ENCODE measurements at regions not wholly inside any gene's neighbourhood (a gene's known extent, or its start where the extent isn't known, plus 50 kb on each side); places are given as distances from the start of the nearest gene placed in this dataset.

- no peak overlapping the region for H3K4me3 ChIP-seq (replicated peaks in 1 of 2; ENCODE audit: low read depth in 2 of 2, low read length in 2 of 2)
- TF ChIP-seq CTCF (IDR thresholded peaks at IDR 0.05; ENCODE audit: low read depth, low read length): no peak
- DNase-seq (ENCODE audit: low read depth in 2 of 2): peak in 1 of 2 donors; percentile 15
These were observed 834.2 kb upstream of the CXADR start for GRCh38 chr21:16678429-16679160.

DNA sequence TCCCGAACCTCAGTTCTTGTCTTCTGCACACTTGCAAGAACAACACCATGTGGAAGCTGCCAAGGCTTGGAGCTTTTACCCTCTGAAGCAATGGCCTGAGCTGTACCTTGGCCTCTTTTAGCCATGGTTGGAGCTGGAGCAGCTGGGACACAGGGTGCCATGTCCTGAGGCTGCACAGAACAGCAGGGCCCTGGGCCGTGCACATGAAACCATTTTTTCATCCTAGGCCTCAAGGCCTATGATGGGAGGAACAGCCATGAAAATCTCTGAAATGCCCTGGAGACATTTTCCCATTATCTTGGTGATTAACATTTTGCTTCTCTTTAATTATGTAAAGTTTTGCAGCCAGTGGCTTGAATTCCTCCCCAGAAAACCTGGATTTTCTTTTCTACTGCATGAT, 817.8 kb upstream of the CXADR start:
- no peak overlapping the region for H3K4me3 ChIP-seq (replicated peaks in 1 of 2; ENCODE audit: low read depth in 2 of 2, low read length in 2 of 2)
- DNase-seq (ENCODE audit: low read depth in 2 of 2): no peak
- no peak for TF ChIP-seq CTCF (IDR thresholded peaks at IDR 0.05; ENCODE audit: low read depth, low read length)

DNA sequence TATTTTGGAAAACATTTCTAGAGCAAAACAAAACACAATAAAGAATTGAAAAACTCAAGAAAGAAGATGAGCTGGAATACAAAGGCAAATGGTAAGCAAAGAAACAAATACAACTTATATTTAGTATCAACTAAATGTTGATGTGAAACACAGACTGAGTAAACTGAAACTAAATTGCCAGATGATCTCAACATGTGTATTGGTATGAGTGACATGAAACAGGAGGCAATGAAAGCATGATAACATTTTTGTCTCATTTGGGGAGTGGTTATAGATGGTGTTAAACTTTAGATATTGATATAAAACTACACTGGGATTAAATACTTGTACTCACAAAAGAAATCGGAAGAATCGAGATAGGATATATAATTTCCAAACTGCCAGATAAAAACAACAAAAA, 805.6 kb upstream of the CXADR start:
- no peak overlapping the region for H3K4me3 ChIP-seq (replicated peaks in 1 of 2; ENCODE audit: low read depth in 2 of 2, low read length in 2 of 2)
- no peak for DNase-seq (ENCODE audit: low read depth in 2 of 2)
- TF ChIP-seq CTCF (IDR thresholded peaks at IDR 0.05; ENCODE audit: low read depth, low read length): no peak

DNA sequence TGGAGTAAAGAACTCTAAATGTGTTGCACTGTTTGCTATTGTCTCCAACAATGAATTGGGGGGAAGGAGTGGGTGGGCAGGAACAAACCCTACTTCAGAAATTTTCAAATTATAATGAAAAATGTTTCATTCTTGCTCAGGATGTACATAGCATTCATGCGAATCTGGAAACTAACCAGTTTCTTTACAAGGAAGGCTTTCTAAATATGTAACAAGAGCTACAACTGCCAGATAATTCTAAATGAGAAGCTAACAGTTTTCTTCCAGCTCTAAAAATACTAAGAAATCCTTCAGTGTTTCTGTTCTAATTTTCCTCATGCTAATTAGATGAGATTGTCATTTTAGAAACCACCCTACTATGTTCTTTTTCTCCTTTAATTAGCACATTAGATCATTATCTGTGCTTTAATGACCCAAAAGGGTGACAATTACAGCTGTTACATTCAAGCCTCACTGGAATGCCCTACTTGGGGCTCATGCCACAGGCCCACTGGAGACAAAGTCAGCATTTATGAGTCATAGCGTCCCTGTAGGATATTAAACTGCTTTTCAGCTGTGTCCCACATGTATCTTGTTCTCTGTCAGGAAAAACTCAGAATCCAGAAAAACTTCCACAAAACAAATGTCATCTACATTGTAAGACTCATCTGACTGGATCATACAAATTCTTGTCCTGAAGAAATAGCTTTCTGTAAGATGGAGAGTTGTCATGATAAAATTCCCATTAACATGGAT, 804.6 kb upstream of the CXADR start:
- no peak for TF ChIP-seq CTCF (IDR thresholded peaks at IDR 0.05; ENCODE audit: low read depth, low read length)
- peak; percentile 33 to 38 for DNase-seq (ENCODE audit: low read depth in 2 of 2)
- H3K4me3 ChIP-seq (replicated peaks in 1 of 2; ENCODE audit: low read depth in 2 of 2, low read length in 2 of 2): no peak overlapping the region

GRCh38 chr21:16709866-16710550, 802.8 kb upstream of the CXADR start:
- TF ChIP-seq CTCF (IDR thresholded peaks at IDR 0.05; ENCODE audit: low read depth, low read length): no peak
- DNase-seq (ENCODE audit: low read depth in 2 of 2): peak; percentile 45 to 87
- H3K4me3 ChIP-seq (replicated peaks in 1 of 2; ENCODE audit: low read depth in 2 of 2, low read length in 2 of 2): no peak overlapping the region

DNA sequence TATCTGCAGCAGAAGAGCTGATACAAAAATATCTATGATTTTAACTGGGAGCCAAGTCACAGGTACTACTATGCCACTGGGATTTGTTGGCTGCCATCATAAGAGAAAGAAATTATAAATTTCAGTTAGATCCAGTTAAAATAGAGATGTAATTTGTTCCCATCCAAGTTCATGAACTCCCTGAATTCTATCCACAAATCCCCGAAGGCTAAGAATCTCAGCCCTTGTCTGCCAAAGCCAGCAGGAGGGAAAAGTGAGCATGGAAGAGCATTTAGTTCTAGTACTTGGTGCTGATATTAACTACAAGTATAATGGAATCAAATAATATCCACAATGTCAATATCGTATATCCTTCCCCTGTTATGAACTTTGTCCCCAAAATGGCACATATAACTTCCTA, 801.1 kb upstream of the CXADR start:
- no peak for TF ChIP-seq CTCF (IDR thresholded peaks at IDR 0.05; ENCODE audit: low read depth, low read length)
- DNase-seq (ENCODE audit: low read depth in 2 of 2): no peak
- no peak overlapping the region for H3K4me3 ChIP-seq (replicated peaks in 1 of 2; ENCODE audit: low read depth in 2 of 2, low read length in 2 of 2)
